ENCODE measurements at regions not wholly inside any gene's neighbourhood (a gene's known extent, or its start where the extent isn't known, plus 50 kb on each side); places are given as distances from the start of the nearest gene placed in this dataset.

DNA sequence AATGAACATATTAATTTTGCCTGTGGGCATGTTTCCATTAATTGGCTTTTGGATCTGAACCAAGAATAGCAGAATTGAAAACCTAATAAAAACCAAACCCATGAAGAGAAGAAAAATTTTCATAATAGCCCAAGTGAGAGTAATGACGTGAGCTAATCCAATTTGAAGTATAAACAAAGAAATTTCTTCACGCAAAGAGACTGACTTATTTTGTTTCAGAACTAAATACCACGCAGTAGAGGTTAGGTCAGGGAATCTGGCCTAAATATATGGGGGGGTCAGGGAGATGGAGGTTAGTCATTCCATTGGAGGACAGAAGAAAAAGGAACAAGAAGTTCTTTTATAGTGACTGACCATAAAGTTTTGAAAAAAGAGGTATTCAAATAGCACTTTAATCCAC, 94.1 kb upstream of the CYP1B1 start:
- peak; percentile 77 to 98 for DNase-seq (ENCODE audit: low read depth in 2 of 2)
- Histone ChIP-seq H3K79me2 (ENCODE audit: control insufficient read depth, insufficient read depth, low read length) (no peaks in the 10 kb centered on the region), H4K20me1 (ENCODE audit: control insufficient read depth, extremely low read depth, insufficient read depth, low read length) (no peaks in the 10 kb centered on the region), H3K27ac (ENCODE audit: insufficient read depth, low read length) (no peak overlapping the region), H3K4me2 (ENCODE audit: extremely low read depth, insufficient read depth, low read length) (no peak overlapping the region), H3K4me1 (ENCODE audit: control insufficient read depth, extremely low read depth, insufficient read depth, low read length) (peaks cover 7% of the 10 kb centered on the region), H3K9ac (ENCODE audit: insufficient read depth, low read length) (no peak overlapping the region), H3K27me3 (ENCODE audit: control insufficient read depth, insufficient read depth, low read length) (no peaks in the 10 kb centered on the region), H2AFZ (ENCODE audit: low read length) (no peak overlapping the region), H3K9me3 (ENCODE audit: control insufficient read depth, insufficient read depth, low read depth, low read length) (no peaks in the 10 kb centered on the region), H3K36me3 (ENCODE audit: control insufficient read depth, insufficient read depth, low read length) (no peaks in the 10 kb centered on the region), H3K4me3 (replicated peaks in 1 of 4; ENCODE audit: control extremely low read depth in 1 of 4, insufficient read depth in 1 of 4, low read depth in 3 of 4, low read length in 4 of 4) (no peak overlapping the region)
- TF ChIP-seq, protein P1, sequence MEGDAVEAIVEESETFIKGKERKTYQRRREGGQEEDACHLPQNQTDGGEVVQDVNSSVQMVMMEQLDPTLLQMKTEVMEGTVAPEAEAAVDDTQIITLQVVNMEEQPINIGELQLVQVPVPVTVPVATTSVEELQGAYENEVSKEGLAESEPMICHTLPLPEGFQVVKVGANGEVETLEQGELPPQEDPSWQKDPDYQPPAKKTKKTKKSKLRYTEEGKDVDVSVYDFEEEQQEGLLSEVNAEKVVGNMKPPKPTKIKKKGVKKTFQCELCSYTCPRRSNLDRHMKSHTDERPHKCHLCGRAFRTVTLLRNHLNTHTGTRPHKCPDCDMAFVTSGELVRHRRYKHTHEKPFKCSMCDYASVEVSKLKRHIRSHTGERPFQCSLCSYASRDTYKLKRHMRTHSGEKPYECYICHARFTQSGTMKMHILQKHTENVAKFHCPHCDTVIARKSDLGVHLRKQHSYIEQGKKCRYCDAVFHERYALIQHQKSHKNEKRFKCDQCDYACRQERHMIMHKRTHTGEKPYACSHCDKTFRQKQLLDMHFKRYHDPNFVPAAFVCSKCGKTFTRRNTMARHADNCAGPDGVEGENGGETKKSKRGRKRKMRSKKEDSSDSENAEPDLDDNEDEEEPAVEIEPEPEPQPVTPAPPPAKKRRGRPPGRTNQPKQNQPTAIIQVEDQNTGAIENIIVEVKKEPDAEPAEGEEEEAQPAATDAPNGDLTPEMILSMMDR (conservative IDR thresholded peaks at IDR 0.05 in 1 of 2, IDR thresholded peaks at IDR 0.05 in 1 of 2; ENCODE audit: low read depth in 1 of 2, low read length in 2 of 2) = no peak
- no peak for TF ChIP-seq EZH2 (IDR thresholded peaks at IDR 0.05; ENCODE audit: low read length, missing control alignments)

DNA sequence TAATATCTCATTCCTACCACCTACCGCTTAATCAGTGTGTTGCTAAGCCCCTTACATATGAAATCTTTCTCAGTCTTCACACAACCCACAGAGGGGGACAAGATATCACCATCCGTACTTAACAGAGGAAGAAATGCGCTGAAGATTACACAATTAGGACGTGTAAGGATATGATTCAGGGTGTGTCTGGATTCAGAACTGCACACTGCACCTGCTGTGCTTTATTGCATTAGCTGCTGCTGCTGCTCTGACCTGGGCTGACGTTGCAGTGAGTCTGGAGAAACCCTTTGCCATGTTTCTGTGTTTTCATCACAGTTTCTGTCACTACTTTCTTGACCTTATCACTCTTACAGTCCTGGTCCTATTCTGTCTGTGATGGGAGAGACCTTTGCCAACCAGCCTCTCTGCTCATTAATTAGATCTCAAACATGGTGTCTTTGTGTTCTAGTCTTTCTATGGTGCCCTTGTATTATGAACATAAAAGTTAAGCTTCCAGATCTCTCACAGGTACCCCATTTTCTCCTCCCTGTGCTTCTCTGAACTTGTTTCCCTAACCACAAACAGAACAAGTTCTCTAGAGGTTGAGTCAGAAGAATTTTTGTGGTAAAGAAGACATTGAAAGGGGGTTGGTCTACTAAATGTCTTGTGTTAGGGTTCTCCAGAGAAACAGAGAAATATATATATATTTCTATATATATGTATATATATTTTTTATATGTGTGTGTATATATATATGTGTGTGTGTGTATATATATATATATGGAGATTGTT, 92.9 kb upstream of the CYP1B1 start:
- H3K9ac ChIP-seq (ENCODE audit: insufficient read depth, low read length) = no peak overlapping the region
- H2AFZ ChIP-seq (ENCODE audit: low read length) = no peak overlapping the region
- no peaks in the 10 kb centered on the region for H3K36me3 ChIP-seq (ENCODE audit: control insufficient read depth, insufficient read depth, low read length)
- no peak overlapping the region for H3K4me3 ChIP-seq (replicated peaks in 1 of 4; ENCODE audit: control extremely low read depth in 1 of 4, insufficient read depth in 1 of 4, low read depth in 3 of 4, low read length in 4 of 4)
- H3K4me2 ChIP-seq (ENCODE audit: extremely low read depth, insufficient read depth, low read length) = no peak overlapping the region
- H3K4me1 ChIP-seq (ENCODE audit: control insufficient read depth, extremely low read depth, insufficient read depth, low read length) = peaks cover 5% of the 10 kb centered on the region
- TF ChIP-seq, protein P1 (conservative IDR thresholded peaks at IDR 0.05 in 1 of 2, IDR thresholded peaks at IDR 0.05 in 1 of 2; ENCODE audit: low read depth in 1 of 2, low read length in 2 of 2) = no peak
- TF ChIP-seq EZH2 (IDR thresholded peaks at IDR 0.05; ENCODE audit: low read length, missing control alignments) = no peak
- no peaks in the 10 kb centered on the region for H3K27me3 ChIP-seq (ENCODE audit: control insufficient read depth, insufficient read depth, low read length)
- H4K20me1 ChIP-seq (ENCODE audit: control insufficient read depth, extremely low read depth, insufficient read depth, low read length) = no peaks in the 10 kb centered on the region
- DNase-seq (ENCODE audit: low read depth in 2 of 2) = peak; percentile 68 to 87
- no peak overlapping the region for H3K27ac ChIP-seq (ENCODE audit: insufficient read depth, low read length)
- H3K9me3 ChIP-seq (ENCODE audit: control insufficient read depth, insufficient read depth, low read depth, low read length) = no peaks in the 10 kb centered on the region
- no peaks in the 10 kb centered on the region for H3K79me2 ChIP-seq (ENCODE audit: control insufficient read depth, insufficient read depth, low read length)

DNA sequence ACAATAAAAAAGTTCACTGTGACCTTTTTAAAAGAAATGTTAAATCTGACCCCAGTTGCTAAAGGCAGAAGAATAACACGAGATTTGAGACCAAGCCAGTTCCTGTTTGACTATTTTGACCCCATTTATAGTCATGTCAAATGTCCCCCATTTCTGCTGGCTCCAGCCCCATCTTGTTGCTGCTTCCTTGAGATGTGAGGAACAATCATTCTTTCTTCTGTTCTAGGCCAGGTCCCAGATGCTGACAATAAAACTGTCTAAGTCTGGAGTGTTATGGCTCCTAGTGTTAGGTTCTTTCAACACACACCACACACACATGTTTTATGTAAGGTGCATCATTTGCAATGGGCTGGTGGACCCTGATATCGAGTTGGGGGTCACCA, 92.0 kb upstream of the CYP1B1 start:
- no peak for DNase-seq (ENCODE audit: low read depth in 2 of 2)
- Histone ChIP-seq H3K9me3 (ENCODE audit: control insufficient read depth, insufficient read depth, low read depth, low read length) (no peaks in the 10 kb centered on the region), H2AFZ (ENCODE audit: low read length) (no peak overlapping the region), H3K4me2 (ENCODE audit: extremely low read depth, insufficient read depth, low read length) (no peak overlapping the region), H3K79me2 (ENCODE audit: control insufficient read depth, insufficient read depth, low read length) (no peaks in the 10 kb centered on the region), H3K27ac (ENCODE audit: insufficient read depth, low read length) (no peak overlapping the region), H3K36me3 (ENCODE audit: control insufficient read depth, insufficient read depth, low read length) (no peaks in the 10 kb centered on the region), H3K4me3 (replicated peaks in 1 of 4; ENCODE audit: control extremely low read depth in 1 of 4, insufficient read depth in 1 of 4, low read depth in 3 of 4, low read length in 4 of 4) (no peak overlapping the region), H3K9ac (ENCODE audit: insufficient read depth, low read length) (no peak overlapping the region), H4K20me1 (ENCODE audit: control insufficient read depth, extremely low read depth, insufficient read depth, low read length) (no peaks in the 10 kb centered on the region), H3K27me3 (ENCODE audit: control insufficient read depth, insufficient read depth, low read length) (no peaks in the 10 kb centered on the region), H3K4me1 (ENCODE audit: control insufficient read depth, extremely low read depth, insufficient read depth, low read length) (peaks cover 5% of the 10 kb centered on the region)
- TF ChIP-seq, protein P1 (conservative IDR thresholded peaks at IDR 0.05 in 1 of 2, IDR thresholded peaks at IDR 0.05 in 1 of 2; ENCODE audit: low read depth in 1 of 2, low read length in 2 of 2) = no peak
- TF ChIP-seq EZH2 (IDR thresholded peaks at IDR 0.05; ENCODE audit: low read length, missing control alignments) = no peak
